Frontal cortex (tissue), 3 donors: ENCODE measurements at regions not wholly inside any gene's neighbourhood (a gene's known extent, or its start where the extent isn't known, plus 50 kb on each side); places are given as distances from the start of the nearest gene placed in this dataset.
"Not testable (repeated sequence)": the region's sequence is repeated elsewhere in the genome, so short reads cannot be mapped to it uniquely, and the experiment has no call there.

ENCODE experiments used
- DNase-seq, 2 donors: peaks; one replicate each; pipeline ENCODE4 v3.0.0; 2012; ENCODE audit warnings: low spot score in 2 of 2
- FAIRE-seq: peaks from 2 replicates; lab custom pipeline; 2012; peaks lifted over from hg19 to GRCh38; lab: Jason Lieb, UNC
- donor health status: control.
- donor health status: control.
- donor health status: control.

- FAIRE-seq, result no peak
- DNase-seq, result no peak
Measured at GRCh38 chr18:1252534-1252933, 347.9 kb downstream of the ADCYAP1 start.

DNA sequence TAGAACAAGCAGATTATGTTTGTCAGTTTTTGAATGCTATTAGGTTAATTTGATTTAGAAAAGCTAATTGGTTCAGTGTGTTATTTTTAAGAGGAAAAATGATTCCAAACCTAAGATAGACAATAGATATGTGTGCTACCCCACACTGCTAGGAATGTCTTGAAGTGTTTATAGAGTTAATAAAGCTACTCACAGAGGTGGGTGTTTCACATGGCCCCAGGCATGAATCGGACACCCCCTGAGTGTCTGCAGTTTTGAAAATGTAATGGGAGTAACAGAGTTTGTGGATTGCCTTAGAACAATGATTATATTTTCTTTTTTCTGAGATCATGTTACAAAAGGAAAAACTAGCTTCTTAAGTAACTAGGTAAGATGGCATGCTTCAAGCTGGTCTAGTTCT, 348.3 kb downstream of the ADCYAP1 start:
- DNase-seq (no peak), FAIRE-seq (no peak)

GRCh38 chr18:1253827-1254226, 349.2 kb downstream of the ADCYAP1 start:
- FAIRE-seq (no peak), DNase-seq (no peak)

GRCh38 chr18:1261054-1261453, 356.4 kb downstream of the ADCYAP1 start:
- FAIRE-seq (no peak), DNase-seq (no peak)

DNA sequence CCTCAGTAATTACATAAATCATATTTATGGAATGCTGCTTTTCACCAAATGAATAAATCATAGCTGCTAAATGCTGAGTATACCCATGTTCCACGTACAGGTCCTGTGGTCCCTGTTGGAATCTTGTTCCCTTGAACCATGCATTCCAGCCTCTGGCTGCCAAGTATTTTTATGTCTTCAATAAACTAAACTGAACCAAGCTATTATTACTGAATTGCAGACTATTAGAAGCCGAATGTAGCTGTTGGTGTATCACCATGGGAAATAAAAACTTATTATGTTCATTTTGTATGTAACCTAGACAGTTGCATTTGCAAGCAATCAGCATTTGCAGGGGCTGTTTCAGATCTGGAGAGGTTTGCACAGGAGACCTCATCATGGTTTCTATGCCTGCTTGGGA, 362.4 kb downstream of the ADCYAP1 start:
- DNase-seq (no peak), FAIRE-seq (no peak)

DNA sequence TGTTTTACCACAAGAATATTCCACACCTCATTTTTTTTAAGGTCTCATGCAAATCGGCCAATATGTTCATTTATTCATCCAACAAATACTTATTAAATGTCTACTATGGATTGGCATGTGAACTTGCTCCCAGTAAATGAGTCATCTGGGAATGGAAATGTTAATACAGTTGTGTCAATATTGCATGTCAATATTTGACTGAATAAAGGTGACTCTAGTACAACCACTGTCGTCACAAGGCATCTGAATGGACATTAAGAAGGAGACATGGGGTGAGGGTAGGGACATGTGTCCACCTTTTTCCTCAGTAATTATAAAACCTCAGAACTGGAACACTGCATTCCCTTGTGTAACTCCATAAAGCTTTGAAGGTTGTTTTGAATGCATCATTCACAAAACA, 365.4 kb downstream of the ADCYAP1 start:
- FAIRE-seq (no peak), DNase-seq (no peak)

DNA sequence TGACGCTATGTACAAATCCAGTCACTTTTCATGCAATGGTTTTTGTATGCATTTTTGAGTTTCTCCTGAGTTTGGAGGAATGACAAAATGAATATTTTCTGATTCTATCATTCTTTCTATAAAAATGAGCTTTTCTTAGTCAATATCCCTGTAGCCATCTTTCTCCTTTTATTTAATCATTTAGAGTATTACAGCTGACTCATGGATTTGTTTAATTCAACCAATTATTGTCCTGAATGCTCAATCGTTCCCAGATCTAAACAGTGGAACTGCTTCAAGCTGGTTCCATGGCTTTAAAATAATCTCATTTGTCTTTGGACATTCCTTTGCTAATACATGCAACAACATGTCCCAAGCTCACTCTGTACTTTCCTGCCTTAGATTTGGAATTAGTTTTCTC, 368.8 kb downstream of the ADCYAP1 start:
- DNase-seq (no peak), FAIRE-seq (no peak)

DNA sequence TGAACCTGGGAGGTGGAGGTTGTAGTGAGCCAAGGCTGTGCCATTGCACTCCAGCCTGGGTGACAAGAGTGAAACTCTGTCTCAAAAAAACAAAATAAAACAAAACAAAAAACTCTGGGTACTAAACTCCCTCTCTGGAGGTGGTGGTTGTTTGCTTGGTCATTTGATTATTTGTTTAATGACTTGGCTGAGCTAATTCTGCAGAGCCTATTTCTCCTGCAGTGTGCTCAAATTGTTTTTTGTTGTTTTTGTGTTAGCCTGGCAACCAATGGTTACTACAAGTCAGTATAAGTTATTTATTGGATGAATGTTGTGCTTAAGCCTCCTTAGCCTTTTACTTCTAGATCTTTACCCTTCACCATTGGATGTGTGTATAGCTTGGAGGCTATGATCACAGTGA, 387.5 kb downstream of the ADCYAP1 start:
- DNase-seq, result no peak
- no peak for FAIRE-seq

DNA sequence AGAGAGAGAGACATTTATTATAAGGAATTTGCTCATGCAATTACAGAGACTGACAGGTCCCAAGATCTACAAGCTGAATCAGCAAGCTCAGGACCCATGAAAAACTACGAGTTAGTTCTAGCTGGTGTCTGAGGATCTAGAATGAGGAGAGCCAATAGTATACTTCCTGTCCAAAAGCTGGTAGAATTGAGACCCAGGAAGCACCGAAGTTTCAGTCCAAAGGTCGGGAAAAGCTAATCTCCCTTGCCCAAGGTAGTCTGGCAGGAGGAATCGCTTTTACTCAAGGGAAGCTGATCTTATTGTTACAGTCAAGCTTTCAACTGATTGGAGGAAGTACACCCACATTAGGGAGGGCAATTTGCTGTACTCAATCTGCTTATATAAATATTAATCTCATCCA, 389.6 kb downstream of the ADCYAP1 start:
- FAIRE-seq (no peak), DNase-seq (no peak)

- FAIRE-seq (no peak), DNase-seq (no peak)
Measured at GRCh38 chr18:1296237-1296636, 391.6 kb downstream of the ADCYAP1 start.

DNA sequence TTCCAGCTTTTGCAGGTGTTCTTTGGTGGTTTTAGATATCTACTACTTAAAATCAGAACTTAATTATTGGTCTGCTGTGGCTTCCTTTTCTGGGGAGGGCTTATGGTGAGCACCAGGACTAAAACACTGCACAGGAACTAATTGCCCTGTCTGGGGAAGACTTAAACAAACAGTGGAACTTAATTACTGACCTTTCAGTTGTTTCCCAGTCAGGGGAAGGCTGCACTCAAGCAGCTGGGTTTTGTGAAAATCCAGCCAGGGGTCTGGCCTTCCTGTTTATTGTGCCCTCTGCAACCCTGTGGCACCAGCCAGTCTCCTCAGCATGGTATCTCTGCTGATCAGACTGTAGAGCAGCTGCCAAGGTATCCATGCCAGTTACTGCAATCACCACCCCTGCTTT, 398.2 kb downstream of the ADCYAP1 start:
- no peak for FAIRE-seq
- DNase-seq, result no peak

GRCh38 chr18:1304392-1304992, 399.8 kb downstream of the ADCYAP1 start:
- no peak for FAIRE-seq
- no peak for DNase-seq

DNA sequence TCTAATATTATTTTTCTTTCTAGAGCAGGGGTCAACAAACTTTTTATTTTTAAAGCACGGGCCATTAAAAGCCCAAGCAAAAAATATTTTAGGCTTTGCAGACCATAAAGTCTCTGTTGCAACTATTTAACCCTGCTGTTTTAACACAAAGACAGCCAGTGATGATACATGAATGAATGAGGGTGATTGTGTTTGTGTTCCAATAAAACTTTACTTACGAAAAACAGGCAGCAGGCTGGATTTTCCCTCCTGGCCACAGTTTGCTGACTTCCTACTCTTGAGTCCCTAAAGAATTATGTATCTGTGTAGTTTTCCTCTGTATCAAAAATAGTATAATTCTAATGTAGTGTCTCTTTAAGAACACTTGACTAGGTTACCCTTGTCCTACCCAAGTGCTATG, 402.0 kb downstream of the ADCYAP1 start:
- no peak for DNase-seq
- FAIRE-seq, result no peak

GRCh38 chr18:1308686-1309085, 404.0 kb downstream of the ADCYAP1 start:
- FAIRE-seq, result no peak
- no peak for DNase-seq

DNA sequence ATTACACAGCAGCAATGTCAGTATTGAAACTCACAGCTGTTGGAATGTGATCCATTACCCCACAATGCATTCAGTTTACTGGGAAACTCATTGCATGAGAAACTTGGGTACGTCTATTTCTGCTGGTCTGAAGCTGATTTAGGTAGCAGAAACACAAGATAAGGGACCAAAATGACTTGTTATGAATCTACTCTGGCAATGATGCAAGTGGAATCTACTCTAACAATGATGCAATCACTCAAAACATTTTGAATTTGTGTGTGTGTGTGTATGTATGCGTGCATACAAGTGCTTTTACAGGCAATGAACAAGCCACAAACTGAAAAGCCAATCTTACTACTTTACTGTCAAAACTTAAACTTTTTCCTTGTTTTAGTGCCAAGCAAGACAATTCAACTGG, 406.7 kb downstream of the ADCYAP1 start:
- FAIRE-seq, result no peak
- no peak for DNase-seq

- FAIRE-seq, DNase-seq: not testable (repeated sequence)
Measured at GRCh38 chr18:1335345-1335744, 430.7 kb downstream of the ADCYAP1 start.

- DNase-seq (no peak), FAIRE-seq (no peak)
Measured at GRCh38 chr18:1350931-1351450, 446.3 kb downstream of the ADCYAP1 start.

- DNase-seq (no peak), FAIRE-seq (no peak)
Measured at GRCh38 chr18:1353025-1353424, 448.4 kb downstream of the ADCYAP1 start.

DNA sequence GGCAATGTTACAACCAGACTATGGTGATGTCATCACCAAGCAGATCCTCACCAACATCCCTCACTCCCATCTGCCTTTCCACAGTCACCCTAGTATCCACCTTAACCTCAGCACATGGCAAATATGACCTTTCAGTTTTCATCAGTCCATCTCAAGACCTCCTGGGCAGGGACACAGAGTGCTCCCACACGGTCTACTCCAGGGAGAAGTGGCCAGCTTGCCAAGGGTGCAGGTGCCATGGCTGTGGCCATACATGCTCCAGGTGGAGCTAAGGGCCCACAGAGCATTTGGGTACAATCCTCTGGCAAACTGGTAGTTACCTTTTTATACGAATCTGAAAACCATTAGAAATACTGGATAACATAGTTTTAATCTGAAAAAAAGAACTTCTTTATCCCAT, 453.1 kb downstream of the ADCYAP1 start:
- FAIRE-seq (no peak), DNase-seq (no peak)

DNA sequence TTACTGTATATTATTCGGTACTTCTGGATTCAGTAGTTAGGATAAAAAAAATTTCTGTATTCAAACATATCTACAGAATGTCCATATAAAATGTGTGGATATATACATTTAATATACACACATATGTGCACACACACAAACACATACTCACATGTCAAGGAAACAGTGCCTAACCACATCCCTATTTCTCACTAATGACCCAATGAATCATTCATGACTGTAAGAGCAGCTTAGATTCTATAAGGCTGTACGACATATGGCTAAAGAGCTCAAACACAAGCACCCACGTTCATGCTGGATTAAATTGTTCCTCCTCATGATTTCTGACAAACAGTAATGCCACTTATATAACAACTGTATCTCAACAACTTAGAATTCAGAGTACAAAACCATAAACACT, 457.3 kb downstream of the ADCYAP1 start:
- DNase-seq, result no peak
- FAIRE-seq, result no peak

GRCh38 chr18:1370552-1370951, 465.9 kb downstream of the ADCYAP1 start:
- no peak for FAIRE-seq
- DNase-seq, result no peak

- DNase-seq, result no peak
Measured at GRCh38 chr18:1371724-1372123, 467.1 kb downstream of the ADCYAP1 start.

More at GRCh38 chr18:1371724-1372123, 467.1 kb downstream of the ADCYAP1 start:
- FAIRE-seq, result no peak
